ENCODE measurements at regions not wholly inside any gene's neighbourhood (a gene's known extent, or its start where the extent isn't known, plus 50 kb on each side); places are given as distances from the start of the nearest gene placed in this dataset.
"Not testable (repeated sequence)": the region's sequence is repeated elsewhere in the genome, so short reads cannot be mapped to it uniquely, and the experiment has no call there.

DNA sequence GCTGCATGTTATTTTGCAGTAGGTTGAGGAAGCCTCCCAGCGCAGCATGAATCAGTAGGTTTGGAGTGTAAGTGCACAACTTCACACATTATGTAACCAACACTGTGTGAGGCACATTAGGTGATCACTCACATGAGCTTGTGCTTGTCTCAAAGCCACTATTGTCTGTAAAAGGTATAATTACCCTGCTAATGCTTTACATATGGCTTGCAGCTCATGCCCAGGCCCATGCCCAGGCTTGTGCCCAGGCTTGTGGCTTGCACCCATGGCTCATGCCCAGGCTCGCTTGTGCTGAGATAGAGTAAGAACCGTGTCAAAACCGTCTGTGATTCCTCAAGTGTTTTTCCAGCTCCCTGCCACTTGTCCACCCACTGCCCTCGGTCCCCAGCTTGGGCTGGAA is 596.3 kb downstream of the LTN1 start:
- Mint-ChIP-seq H3K4me1 (no peaks in the 10 kb centered on the region), H3K27me3 (peaks cover 0 to 6% (median 0%) of the 10 kb centered on the region in 5 donors), H3K27ac (no peak overlapping the region), H3K9me3 (peaks cover 0 to 12% (median 5%) of the 10 kb centered on the region in 11 donors), H3K4me3 (no peak overlapping the region), H3K36me3 (peaks cover 0 to 10% (median 0%) of the 10 kb centered on the region in 5 donors)
- H3K27ac ChIP-seq (ENCODE audit: low read depth, low read length): no peak overlapping the region
- intact Hi-C loops (cut with micrococcal nuclease): no loop called here
- POLR2A ChIA-PET: no interaction called here
- H3K36me3 ChIP-seq (ENCODE audit: control insufficient read depth in 2 of 3, insufficient read depth in 3 of 3, low read length in 3 of 3): no peaks in the 10 kb centered on the region
- no peaks in the 10 kb centered on the region for H3K27me3 ChIP-seq (ENCODE audit: control insufficient read depth in 2 of 2, insufficient read depth in 2 of 2, low read length in 2 of 2)
- DNase-seq (peak in 1 of 9 donors; percentile 0), ATAC-seq (no peak)
- no peaks in the 10 kb centered on the region for H3K9me3 ChIP-seq (ENCODE audit: control insufficient read depth in 2 of 3, low read length in 3 of 3)
- CTCF ChIA-PET: no interaction called here
- no peaks in the 10 kb centered on the region for H3K4me1 ChIP-seq (ENCODE audit: control insufficient read depth in 2 of 2, insufficient read depth in 2 of 2, low read length in 2 of 2)
- no peak overlapping the region for H3K4me3 ChIP-seq (ENCODE audit: low read length)

DNA sequence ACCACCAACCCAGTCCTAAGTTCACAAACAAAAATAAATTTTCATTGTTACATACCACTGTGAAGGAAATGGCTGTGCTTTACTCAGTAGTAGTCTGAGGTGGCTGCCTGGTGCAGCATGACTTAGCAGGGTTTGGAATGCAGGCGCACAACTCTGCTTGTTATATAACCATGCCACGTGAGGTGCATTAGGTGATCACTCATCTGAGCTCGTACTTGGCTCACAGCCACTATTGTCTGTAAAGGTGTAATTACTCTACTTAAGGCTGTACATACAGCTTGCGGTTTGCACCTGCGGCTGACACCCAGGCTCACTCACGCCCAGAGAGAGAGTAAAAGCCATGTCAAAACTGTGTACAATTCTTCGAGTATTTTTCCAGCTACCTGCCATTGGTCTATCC is 599.4 kb downstream of the LTN1 start:
- peaks cover 0 to 10% (median 5%) of the 10 kb centered on the region in 11 donors for H3K9me3 Mint-ChIP-seq
- peaks cover 0 to 5% (median 0%) of the 10 kb centered on the region in 5 donors for H3K36me3 Mint-ChIP-seq
- POLR2A ChIA-PET: no interaction called here
- CTCF ChIA-PET: no interaction called here
- intact Hi-C loops (cut with micrococcal nuclease): no loop called here
- no peaks in the 10 kb centered on the region for H3K4me1 ChIP-seq (ENCODE audit: control insufficient read depth in 2 of 2, insufficient read depth in 2 of 2, low read length in 2 of 2)
- H3K4me3 ChIP-seq (ENCODE audit: low read length): no peak overlapping the region
- ATAC-seq: no peak
- no peaks in the 10 kb centered on the region for H3K27me3 ChIP-seq (ENCODE audit: control insufficient read depth in 2 of 2, insufficient read depth in 2 of 2, low read length in 2 of 2)
- H3K27ac ChIP-seq (ENCODE audit: low read depth, low read length): no peak overlapping the region
- H3K9me3 ChIP-seq (ENCODE audit: control insufficient read depth in 2 of 3, low read length in 3 of 3): no peaks in the 10 kb centered on the region
- no peak for DNase-seq
- H3K27ac Mint-ChIP-seq: no peak overlapping the region
- H3K4me3 Mint-ChIP-seq: no peak overlapping the region
- H3K36me3 ChIP-seq (ENCODE audit: control insufficient read depth in 2 of 3, insufficient read depth in 3 of 3, low read length in 3 of 3): no peaks in the 10 kb centered on the region
- peaks cover 0 to 7% (median 0%) of the 10 kb centered on the region in 5 donors for H3K27me3 Mint-ChIP-seq
- no peaks in the 10 kb centered on the region for H3K4me1 Mint-ChIP-seq

DNA sequence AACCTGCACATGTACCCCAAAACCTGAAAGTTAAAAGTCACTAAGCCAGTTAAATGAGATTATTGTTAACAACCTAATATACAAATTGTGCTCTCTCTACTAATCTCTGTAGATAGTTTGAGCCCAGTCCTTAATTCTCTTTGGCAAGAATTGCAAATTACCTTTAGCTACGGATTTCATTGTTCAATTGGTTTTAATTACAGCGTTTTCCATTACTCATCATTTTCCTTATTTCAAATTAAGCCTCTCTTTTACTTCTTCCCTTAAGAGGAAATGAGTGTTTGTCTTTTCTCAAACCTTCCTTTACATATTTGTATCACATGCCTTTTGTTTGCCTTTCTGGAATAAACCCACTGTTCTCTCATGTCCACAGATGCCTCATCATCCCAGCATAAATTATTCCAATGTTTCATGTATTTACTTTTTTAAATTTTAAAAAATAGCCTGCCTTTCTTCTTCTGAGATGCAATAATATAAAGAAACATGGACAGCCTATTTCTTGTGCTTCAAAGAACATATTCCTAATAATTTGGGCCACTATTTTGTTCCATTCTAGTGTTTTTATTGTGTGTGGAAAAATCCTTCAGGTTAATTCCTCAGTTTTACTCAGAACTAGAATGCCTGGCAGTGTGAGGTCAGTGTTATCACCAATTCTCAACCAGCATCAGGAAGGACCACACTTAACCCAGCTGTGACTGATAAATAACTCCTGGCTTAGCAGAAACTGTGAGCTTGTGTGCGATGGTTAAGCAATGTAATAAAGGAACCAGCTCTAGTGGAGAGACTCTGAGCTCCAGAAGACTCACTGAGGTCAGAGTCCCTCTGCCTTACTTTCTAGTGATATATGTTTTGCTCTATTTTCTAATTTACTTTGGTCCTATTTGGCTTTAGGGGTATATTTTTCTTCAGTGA is 600.5 kb downstream of the LTN1 start:
- Histone ChIP-seq H3K4me3 (ENCODE audit: low read length) (no peak overlapping the region), H3K4me1 (ENCODE audit: control insufficient read depth in 2 of 2, insufficient read depth in 2 of 2, low read length in 2 of 2) (no peaks in the 10 kb centered on the region), H3K27me3 (ENCODE audit: control insufficient read depth in 2 of 2, insufficient read depth in 2 of 2, low read length in 2 of 2) (no peaks in the 10 kb centered on the region), H3K9me3 (ENCODE audit: control insufficient read depth in 2 of 3, low read length in 3 of 3) (no peaks in the 10 kb centered on the region), H3K27ac (ENCODE audit: low read depth, low read length) (no peak overlapping the region), H3K36me3 (ENCODE audit: control insufficient read depth in 2 of 3, insufficient read depth in 3 of 3, low read length in 3 of 3) (no peaks in the 10 kb centered on the region)
- Mint-ChIP-seq H3K27ac (no peak overlapping the region), H3K4me3 (no peak overlapping the region), H3K4me1 (no peaks in the 10 kb centered on the region), H3K36me3 (peaks cover 0 to 5% (median 0%) of the 10 kb centered on the region in 5 donors), H3K9me3 (peaks cover 0 to 9% (median 5%) of the 10 kb centered on the region in 11 donors), H3K27me3 (peaks cover 0 to 7% (median 0%) of the 10 kb centered on the region in 5 donors)
- no peak for DNase-seq
- ChIA-PET POLR2A (no interaction called here), CTCF (no interaction called here)
- intact Hi-C loops (cut with micrococcal nuclease): no loop called here
- no peak for ATAC-seq

DNA sequence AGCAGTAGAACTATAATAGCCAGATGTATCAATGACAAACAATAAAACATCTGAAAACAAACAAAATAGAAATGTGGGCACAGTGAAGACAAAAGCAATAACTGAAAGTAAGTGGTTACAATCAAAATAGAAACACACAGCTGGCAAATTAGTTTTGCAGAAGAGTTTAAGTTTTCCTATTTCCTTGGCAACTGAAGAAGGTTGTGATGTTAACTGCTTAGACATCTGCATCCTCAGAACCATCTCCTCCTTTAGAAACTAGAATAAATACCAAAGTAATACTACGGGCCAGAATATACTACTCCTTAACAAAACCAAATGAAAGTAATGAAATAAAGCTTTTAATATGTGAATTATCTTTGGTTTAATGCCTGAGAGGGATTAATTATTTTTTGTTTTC is 605.5 kb downstream of the LTN1 start:
- no peaks in the 10 kb centered on the region for H3K36me3 ChIP-seq (ENCODE audit: control insufficient read depth in 2 of 3, insufficient read depth in 3 of 3, low read length in 3 of 3)
- DNase-seq (no peak), ATAC-seq (no peak)
- Mint-ChIP-seq H3K36me3 (no peaks in the 10 kb centered on the region), H3K9me3 (peaks cover 0 to 2% (median 0%) of the 10 kb centered on the region in 11 donors), H3K4me1 (no peaks in the 10 kb centered on the region), H3K27me3 (peaks cover 0 to 18% (median 0%) of the 10 kb centered on the region in 5 donors), H3K4me3 (no peak overlapping the region), H3K27ac (no peak overlapping the region)
- H3K27ac ChIP-seq (ENCODE audit: low read depth, low read length): no peak overlapping the region
- intact Hi-C loops (cut with micrococcal nuclease): no loop called here
- no peaks in the 10 kb centered on the region for H3K4me1 ChIP-seq (ENCODE audit: control insufficient read depth in 2 of 2, insufficient read depth in 2 of 2, low read length in 2 of 2)
- ChIA-PET CTCF (no interaction called here), POLR2A (no interaction called here)
- no peaks in the 10 kb centered on the region for H3K27me3 ChIP-seq (ENCODE audit: control insufficient read depth in 2 of 2, insufficient read depth in 2 of 2, low read length in 2 of 2)
- no peaks in the 10 kb centered on the region for H3K9me3 ChIP-seq (ENCODE audit: control insufficient read depth in 2 of 3, low read length in 3 of 3)
- H3K4me3 ChIP-seq (ENCODE audit: low read length): no peak overlapping the region

DNA sequence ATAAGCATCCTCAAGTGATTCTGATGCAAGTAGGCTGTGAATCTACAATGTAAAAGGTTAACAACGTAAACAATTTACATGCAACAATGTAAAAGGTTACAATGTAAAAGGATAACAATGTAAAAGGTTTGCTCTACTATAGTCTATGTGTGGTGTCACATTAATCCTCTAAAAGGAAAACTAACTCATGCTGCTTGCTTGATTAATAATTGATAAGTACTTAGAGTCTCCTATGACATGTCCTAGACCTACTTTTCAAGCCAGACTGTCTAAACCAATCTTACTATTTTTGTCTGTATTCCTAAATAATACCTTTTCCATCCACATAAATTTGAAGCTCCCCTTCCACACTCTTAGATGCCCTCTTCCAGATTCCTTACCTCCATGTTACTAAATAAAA is 606.8 kb downstream of the LTN1 start:
- ChIA-PET POLR2A (no interaction called here), CTCF (no interaction called here)
- H3K27ac ChIP-seq (ENCODE audit: low read depth, low read length): no peak overlapping the region
- no peaks in the 10 kb centered on the region for H3K27me3 ChIP-seq (ENCODE audit: control insufficient read depth in 2 of 2, insufficient read depth in 2 of 2, low read length in 2 of 2)
- H3K36me3 ChIP-seq (ENCODE audit: control insufficient read depth in 2 of 3, insufficient read depth in 3 of 3, low read length in 3 of 3): no peaks in the 10 kb centered on the region
- peaks cover 0 to 2% (median 0%) of the 10 kb centered on the region in 11 donors for H3K9me3 Mint-ChIP-seq
- H3K36me3 Mint-ChIP-seq: no peaks in the 10 kb centered on the region
- peaks cover 0 to 18% (median 0%) of the 10 kb centered on the region in 5 donors for H3K27me3 Mint-ChIP-seq
- H3K4me1 ChIP-seq (ENCODE audit: control insufficient read depth in 2 of 2, insufficient read depth in 2 of 2, low read length in 2 of 2): no peaks in the 10 kb centered on the region
- H3K4me3 Mint-ChIP-seq: no peak overlapping the region
- ATAC-seq (no peak), DNase-seq (no peak)
- intact Hi-C loops (cut with micrococcal nuclease): no loop called here
- H3K4me1 Mint-ChIP-seq: no peaks in the 10 kb centered on the region
- no peaks in the 10 kb centered on the region for H3K9me3 ChIP-seq (ENCODE audit: control insufficient read depth in 2 of 3, low read length in 3 of 3)
- H3K4me3 ChIP-seq (ENCODE audit: low read length): no peak overlapping the region
- no peak overlapping the region for H3K27ac Mint-ChIP-seq

DNA sequence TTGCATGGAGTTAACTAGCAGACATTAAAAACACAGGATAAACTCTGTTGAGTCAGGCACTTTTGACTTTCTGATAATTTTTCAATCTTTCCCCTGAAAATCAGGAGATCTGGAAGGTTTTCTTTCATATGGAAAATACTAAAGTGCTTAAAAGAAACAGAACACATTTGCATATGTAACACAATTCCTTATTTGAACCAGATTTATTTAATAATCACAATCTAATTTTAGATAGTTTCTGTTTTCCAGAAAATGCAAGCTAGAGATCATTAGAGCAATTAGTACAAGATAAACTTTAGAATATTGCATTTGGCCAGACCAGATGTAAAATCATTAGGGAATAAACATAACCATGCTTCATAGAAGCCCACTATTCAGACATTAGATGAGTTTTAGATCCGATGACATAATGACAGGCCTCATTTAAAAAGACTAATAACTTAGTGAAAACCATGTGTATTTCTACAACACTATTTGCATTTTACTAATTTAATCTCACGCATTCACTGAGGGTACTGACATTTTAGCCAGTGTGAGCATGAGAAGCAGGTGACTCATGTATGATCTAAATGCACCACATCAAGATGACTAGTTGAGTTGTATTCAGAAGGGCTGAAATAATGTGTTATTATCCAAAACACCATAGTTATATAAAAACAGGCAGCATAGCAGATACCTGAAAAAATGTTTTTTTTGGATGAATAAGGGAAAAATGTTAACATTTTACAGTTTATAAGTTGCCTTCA is 611.5 kb downstream of the LTN1 start:
- CTCF ChIA-PET; H3K27ac ChIP-seq (ENCODE audit: low read depth, low read length); H3K4me3 Mint-ChIP-seq; H3K4me1 Mint-ChIP-seq; H3K4me3 ChIP-seq (ENCODE audit: low read length); H3K9me3 ChIP-seq (ENCODE audit: control insufficient read depth in 2 of 3, low read length in 3 of 3); H3K4me1 ChIP-seq (ENCODE audit: control insufficient read depth in 2 of 2, insufficient read depth in 2 of 2, low read length in 2 of 2); POLR2A ChIA-PET; DNase-seq; H3K27ac Mint-ChIP-seq; H3K36me3 Mint-ChIP-seq; ATAC-seq; H3K36me3 ChIP-seq (ENCODE audit: control insufficient read depth in 2 of 3, insufficient read depth in 3 of 3, low read length in 3 of 3); H3K27me3 ChIP-seq (ENCODE audit: control insufficient read depth in 2 of 2, insufficient read depth in 2 of 2, low read length in 2 of 2); H3K9me3 Mint-ChIP-seq; intact Hi-C loops (cut with micrococcal nuclease): not testable (repeated sequence)
- H3K27me3 Mint-ChIP-seq: peaks cover 0 to 20% (median 6%) of the 10 kb centered on the region in 5 donors
